ENCODE measurements at regions not wholly inside any gene's neighbourhood (a gene's known extent, or its start where the extent isn't known, plus 50 kb on each side); places are given as distances from the start of the nearest gene placed in this dataset.

- DNase-seq (ENCODE audit: insufficient read length, low spot score): peak; percentile 80
- no peak for TF ChIP-seq POLR2A (IDR thresholded peaks at IDR 0.05; ENCODE audit: low read depth, low read length)
These were observed 179.6 kb upstream of the TNRC6C start for GRCh38 chr17:77778636-77779489.

GRCh38 chr17:77779711-77780539 is 178.6 kb upstream of the TNRC6C start:
- no peak for TF ChIP-seq POLR2A (IDR thresholded peaks at IDR 0.05; ENCODE audit: low read depth, low read length)
- DNase-seq (ENCODE audit: insufficient read length, low spot score): no peak
- no peak for FAIRE-seq

More at GRCh38 chr17:77778636-77779489, 179.6 kb upstream of the TNRC6C start:
- FAIRE-seq: no peak

GRCh38 chr17:77781536-77781935 is 177.0 kb upstream of the TNRC6C start:
- FAIRE-seq (no peak), DNase-seq (ENCODE audit: insufficient read length, low spot score) (no peak)
- no peak for TF ChIP-seq POLR2A (IDR thresholded peaks at IDR 0.05; ENCODE audit: low read depth, low read length)

GRCh38 chr17:77782201-77782600 is 176.3 kb upstream of the TNRC6C start:
- DNase-seq (ENCODE audit: insufficient read length, low spot score) (no peak), FAIRE-seq (no peak)
- TF ChIP-seq POLR2A (IDR thresholded peaks at IDR 0.05; ENCODE audit: low read depth, low read length): no peak

GRCh38 chr17:77782611-77783010 is 175.9 kb upstream of the TNRC6C start:
- no peak for TF ChIP-seq POLR2A (IDR thresholded peaks at IDR 0.05; ENCODE audit: low read depth, low read length)
- FAIRE-seq (no peak), DNase-seq (ENCODE audit: insufficient read length, low spot score) (no peak)

- no peak for TF ChIP-seq POLR2A (IDR thresholded peaks at IDR 0.05; ENCODE audit: low read depth, low read length)
- FAIRE-seq (no peak), DNase-seq (ENCODE audit: insufficient read length, low spot score) (no peak)
These were observed 174.3 kb upstream of the TNRC6C start for GRCh38 chr17:77783991-77784820.

- no peak for FAIRE-seq
- no peak for TF ChIP-seq POLR2A (IDR thresholded peaks at IDR 0.05; ENCODE audit: low read depth, low read length)
These were observed 173.1 kb upstream of the TNRC6C start for GRCh38 chr17:77785312-77785905.

GRCh38 chr17:77786090-77786489 is 172.4 kb upstream of the TNRC6C start:
- FAIRE-seq (no peak), DNase-seq (ENCODE audit: insufficient read length, low spot score) (no peak)

More at GRCh38 chr17:77785312-77785905, 173.1 kb upstream of the TNRC6C start:
- DNase-seq (ENCODE audit: insufficient read length, low spot score): no peak

GRCh38 chr17:77786740-77787505 is 171.6 kb upstream of the TNRC6C start:
- DNase-seq (ENCODE audit: insufficient read length, low spot score) (no peak), FAIRE-seq (no peak)
- TF ChIP-seq POLR2A (IDR thresholded peaks at IDR 0.05; ENCODE audit: low read depth, low read length): no peak

More at GRCh38 chr17:77786090-77786489, 172.4 kb upstream of the TNRC6C start:
- TF ChIP-seq POLR2A (IDR thresholded peaks at IDR 0.05; ENCODE audit: low read depth, low read length): no peak

- FAIRE-seq (no peak), DNase-seq (ENCODE audit: insufficient read length, low spot score) (no peak)
- TF ChIP-seq POLR2A (IDR thresholded peaks at IDR 0.05; ENCODE audit: low read depth, low read length): no peak
These were observed 168.2 kb upstream of the TNRC6C start for GRCh38 chr17:77790143-77790829.

GRCh38 chr17:77792626-77793025 is 165.9 kb upstream of the TNRC6C start:
- FAIRE-seq (no peak), DNase-seq (ENCODE audit: insufficient read length, low spot score) (no peak)
- TF ChIP-seq POLR2A (IDR thresholded peaks at IDR 0.05; ENCODE audit: low read depth, low read length): no peak
